ENCODE measurements at regions not wholly inside any gene's neighbourhood (a gene's known extent, or its start where the extent isn't known, plus 50 kb on each side); places are given as distances from the start of the nearest gene placed in this dataset.
"Not testable (repeated sequence)": the region's sequence is repeated elsewhere in the genome, so short reads cannot be mapped to it uniquely, and the experiment has no call there.

DNA sequence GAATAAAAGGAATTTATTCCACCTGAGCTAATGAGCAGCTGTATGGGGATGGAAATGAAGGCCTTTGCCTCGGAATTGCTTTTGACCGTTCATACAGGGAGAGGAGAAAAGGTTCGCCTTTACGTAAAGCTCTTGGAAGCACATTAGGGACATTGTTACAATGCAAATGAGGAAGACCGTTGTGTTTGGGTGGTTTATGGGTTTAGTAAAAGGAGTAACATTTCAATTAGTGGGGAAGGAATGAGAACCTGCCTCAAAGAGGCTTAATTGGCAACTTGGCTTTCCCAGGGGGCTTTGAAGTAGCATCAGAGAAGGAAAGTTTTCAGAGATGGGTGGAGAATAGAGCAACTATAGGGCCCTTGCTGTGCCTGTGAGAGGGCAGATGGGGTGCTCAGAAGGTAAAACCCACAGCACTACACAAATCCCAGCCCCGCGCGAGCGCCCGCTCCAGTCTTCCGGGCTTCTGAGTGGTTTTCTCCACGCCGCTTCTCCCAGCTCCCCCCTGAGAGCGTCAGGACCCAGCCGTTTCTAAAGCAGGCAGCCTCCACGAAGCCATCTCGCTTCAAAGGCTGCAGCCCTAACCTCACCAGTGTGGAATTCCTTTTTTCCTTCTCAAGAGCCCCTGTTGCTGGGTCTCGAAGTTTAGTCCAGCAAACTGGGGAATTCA lies 192.0 kb upstream of the HES1 start:
- no peak for DNase-seq (ENCODE audit: low read depth, low spot score)

DNA sequence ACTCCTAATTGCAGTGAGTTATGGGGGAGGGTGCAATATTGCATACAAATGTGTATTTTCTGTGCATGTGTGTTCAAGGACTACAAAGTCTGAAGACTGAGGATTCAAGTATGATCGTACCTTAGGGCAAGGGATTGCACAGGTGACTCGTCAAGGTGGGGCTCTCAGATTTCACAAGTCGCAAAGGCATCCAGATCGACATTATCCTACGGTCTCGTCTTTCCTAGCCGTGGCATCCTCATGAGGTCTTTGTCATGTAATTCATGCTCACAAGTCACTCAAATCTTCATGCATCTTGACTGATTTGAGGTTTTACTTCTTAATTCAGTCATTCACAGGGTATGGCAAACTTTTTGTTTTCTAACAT lies 191.4 kb upstream of the HES1 start:
- no peak overlapping the region for H3K27ac ChIP-seq

More for the DNA sequence above, 192.0 kb upstream of the HES1 start:
- H3K27ac ChIP-seq, result no peak overlapping the region

DNA sequence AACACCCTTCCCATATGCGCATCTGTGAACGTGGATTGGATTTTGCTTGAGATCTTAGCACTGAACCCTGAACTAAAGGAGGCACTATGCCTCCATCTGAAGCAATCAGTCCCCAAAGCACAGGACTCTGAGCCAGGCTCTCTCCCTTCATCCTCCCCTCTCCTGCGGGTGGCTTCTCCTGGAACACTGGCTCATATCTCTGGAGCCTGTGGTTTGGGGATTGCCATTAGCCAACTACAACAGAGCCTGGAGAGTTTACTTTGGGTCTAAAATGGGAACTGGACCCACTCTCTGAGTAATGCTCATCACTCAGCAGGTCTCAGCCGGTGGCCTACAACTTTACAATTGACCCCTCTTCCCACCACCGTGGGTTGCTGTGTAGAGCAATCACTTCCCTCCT lies 190.8 kb upstream of the HES1 start:
- no peak for DNase-seq (ENCODE audit: low read depth, low spot score)

More for the DNA sequence above, 191.4 kb upstream of the HES1 start:
- no peak for DNase-seq (ENCODE audit: low read depth, low spot score)

DNA sequence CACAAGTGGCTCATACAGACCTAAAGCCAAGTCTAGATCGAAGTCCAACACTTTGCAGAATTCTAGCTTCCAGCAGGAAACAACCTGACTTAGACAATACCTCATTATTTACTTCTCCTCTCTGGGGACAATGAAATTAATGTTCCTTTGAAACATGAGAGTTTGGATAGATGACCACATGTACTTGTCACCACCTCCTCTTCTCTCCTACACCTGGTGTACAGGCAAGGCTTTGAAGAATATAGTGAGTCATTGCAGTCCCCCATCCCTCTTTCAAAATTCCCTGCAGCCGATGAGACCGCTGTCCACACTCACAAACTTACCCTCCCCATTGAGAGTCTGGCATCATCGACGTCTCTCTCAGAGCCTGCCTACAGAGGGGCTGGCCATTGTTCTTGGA lies 189.0 kb upstream of the HES1 start:
- H3K27ac ChIP-seq, result no peak overlapping the region
- no peak for DNase-seq (ENCODE audit: low read depth, low spot score)

More for the DNA sequence above, 190.8 kb upstream of the HES1 start:
- H3K27ac ChIP-seq, result no peak overlapping the region

DNA sequence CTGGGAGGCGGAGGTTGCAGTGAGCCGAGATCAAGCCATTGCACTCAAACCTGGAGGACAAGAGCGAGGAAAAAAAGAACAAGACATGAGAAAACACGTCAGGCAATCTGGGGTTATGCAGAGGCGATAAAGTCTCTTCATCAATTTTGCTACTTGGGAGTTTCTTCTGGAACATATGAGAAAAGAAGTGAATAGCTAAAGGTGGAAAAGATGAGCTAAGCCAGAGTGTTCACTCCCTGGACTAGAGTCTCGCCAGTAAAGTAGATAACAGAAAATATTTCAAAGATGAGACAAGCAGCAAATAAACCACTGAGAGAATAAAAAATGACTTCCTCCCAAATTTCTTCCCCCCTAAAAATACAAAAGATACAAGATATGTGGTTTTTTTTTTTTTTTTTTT lies 188.4 kb upstream of the HES1 start:
- no peak for DNase-seq (ENCODE audit: low read depth, low spot score)
- H3K27ac ChIP-seq, result no peak overlapping the region

DNA sequence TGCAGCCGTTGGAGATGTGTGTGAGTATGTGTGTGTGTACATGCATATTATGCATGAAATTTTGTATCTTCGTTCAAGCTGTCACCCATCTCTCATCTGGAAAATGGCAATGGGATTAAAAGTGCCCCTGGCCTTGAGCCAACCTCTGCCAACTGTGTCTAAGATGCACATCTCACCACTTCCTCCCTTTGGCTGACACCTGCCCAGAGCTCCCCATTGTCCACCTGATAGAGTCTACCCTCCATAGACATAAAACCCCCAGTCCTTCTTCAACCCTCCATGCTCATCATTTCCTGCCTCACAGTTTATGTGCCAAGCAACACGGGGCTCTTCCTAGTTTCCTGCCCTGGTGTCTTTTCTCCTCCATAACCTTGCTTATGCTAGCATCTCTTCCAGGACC lies 187.5 kb upstream of the HES1 start:
- no peak for DNase-seq (ENCODE audit: low read depth, low spot score)
- no peak overlapping the region for H3K27ac ChIP-seq

DNA sequence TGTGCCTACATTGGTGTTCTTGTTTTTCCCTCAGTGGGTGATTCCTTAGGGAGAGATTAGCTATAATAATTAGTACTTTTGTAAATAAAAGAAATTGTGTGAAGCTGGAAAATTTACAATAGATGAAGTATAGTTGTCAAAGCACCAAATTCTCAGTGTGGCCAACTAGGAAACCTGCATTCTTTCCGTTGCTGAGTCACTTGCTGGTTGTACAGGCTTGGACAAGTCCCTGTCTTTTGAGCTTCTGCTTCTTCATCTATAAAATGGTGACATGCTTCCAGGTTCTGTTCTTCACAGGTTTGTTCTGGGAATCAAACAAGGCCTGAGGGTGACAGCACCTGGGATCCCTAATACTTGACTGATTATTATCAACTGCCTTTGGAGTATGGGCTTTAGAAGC lies 184.1 kb upstream of the HES1 start:
- peak overlapping the region; percentile 78 for H3K27ac ChIP-seq

DNA sequence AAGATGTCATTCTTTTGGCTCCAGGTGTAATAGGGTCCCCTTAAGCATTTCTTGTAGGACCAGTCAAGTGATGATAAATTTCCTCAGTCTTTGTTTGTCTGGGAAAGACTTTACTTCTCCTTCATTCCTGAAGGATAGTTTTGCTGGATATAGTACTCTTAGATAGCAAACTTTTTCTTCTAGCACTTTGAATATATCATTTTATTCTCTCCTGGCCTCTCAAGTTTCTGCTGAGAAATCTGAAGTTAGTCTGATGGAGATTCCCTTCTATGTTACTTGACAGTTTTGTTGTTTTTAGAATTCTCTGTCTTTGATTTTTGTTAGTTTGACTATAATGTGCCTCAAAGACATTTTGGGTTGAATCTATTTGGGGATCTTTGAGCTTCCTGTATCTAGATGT lies 181.2 kb upstream of the HES1 start:
- H3K27ac ChIP-seq, result no peak overlapping the region
- no peak for DNase-seq (ENCODE audit: low read depth, low spot score)

More for the DNA sequence above, 184.1 kb upstream of the HES1 start:
- DNase-seq (ENCODE audit: low read depth, low spot score), result peak; percentile 68

DNA sequence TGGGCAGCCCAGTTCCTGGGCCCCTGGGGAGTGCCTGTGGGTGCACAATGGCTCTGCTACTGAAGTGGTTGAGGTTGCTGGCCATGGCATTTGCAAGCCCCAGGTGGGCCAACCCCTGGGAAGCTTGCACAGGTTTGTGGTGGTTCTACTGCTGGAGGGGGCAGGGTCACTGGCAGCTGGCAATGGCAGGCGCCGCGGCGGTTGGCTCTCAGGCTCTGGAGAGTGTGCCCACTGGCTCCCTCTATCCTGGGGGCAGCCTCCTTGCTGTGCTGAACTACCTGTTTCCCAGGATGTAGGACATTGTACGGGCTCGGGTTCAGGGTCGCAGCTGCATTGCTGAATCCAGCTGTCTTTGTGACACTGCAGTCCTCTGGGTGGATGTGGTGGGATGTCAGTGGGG lies 180.2 kb upstream of the HES1 start:
- no peak overlapping the region for H3K27ac ChIP-seq
- no peak for DNase-seq (ENCODE audit: low read depth, low spot score)

DNA sequence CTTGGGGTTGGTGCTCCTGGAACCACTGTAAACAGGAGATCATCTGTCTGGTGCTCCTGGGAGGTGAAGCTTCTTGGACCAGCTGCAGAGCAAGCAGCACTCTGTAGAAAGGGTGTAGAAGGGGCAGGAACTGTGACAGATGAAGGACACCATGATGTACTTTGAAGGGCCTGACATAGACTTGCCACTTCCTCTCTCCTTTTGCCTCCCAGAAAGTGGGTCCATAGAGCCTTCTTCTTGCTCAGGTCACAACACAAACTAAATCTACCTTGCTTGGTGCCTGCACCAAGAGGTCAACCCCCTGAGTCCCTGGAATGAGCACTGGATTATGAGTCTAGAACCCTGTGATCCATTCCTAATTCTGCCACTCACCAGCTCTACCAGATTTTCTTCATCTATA lies 176.1 kb upstream of the HES1 start:
- no peak for DNase-seq (ENCODE audit: low read depth, low spot score)
- H3K27ac ChIP-seq, result peak overlapping the region; percentile 21

DNA sequence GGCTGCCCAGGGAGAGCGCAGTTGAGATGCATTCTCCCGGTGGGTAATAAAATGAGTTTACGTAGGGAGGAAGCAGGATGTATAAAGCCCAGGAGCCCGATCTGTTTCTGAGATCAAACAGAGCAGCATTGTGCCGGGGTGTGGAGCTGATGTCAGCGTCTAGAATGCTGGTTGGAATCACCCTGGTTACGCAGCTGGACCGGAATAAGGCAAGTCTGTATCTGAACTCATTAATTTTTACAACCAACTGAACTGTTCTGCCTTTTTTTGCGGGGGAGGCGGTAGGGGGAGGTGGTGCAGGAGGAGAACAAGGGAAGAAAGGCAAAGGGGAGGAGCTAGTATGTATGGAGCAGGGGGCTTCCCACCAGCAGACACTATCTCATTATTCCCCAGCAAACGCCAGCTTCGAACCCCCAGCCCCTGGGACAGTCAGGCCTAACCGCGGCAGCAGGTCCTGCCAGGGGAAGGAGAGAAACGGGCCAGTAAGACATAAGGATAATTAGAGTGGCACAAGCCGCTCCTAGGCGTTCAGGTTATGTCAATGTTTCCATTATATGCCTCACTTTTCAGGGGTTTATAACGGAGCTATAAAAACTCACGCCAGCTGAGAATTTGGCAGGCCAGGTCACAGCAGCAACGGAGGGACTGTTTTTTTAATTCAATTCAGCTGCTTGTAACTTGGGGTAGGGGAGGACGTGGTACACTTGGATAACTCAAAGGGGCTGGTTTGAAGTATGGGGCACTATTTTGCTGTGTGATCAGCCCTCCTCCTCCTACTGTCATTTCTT lies 175.3 kb upstream of the HES1 start:
- peak overlapping the region; percentile 21 for H3K27ac ChIP-seq
- DNase-seq (ENCODE audit: low read depth, low spot score), result peak; percentile 83

DNA sequence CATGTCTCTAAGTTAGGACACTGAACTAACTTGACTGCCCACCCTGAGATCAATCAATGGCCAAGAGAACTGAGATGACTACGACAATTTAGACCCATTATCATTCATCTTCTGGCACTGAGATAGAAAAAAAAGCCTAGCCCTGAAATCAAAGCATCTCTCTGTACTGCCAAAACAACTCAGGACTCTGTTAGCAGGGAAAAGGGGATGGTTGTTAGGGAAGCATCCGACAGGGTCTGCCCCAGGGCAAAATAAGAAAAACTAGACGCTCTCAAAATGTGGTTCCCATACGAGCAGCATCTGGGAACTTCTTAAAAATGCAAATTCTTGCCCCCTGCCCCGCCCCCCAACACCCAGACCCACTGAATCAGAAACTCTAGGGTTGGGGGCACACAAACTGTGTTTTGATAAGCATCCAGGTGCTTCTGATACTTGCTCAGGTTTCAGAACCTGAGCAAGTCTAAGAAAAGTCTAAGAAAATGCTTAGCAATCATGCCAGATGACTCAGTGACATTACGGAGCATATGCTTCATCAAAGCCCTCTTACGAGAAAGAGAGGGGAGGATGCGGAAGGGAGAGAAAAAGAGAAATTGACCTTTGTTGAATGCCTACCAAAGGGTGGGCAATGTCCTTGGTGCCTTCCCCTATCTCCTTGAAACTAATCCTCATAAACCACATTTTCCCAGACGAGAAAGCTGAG lies 172.8 kb upstream of the HES1 start:
- no peak for DNase-seq (ENCODE audit: low read depth, low spot score)

DNA sequence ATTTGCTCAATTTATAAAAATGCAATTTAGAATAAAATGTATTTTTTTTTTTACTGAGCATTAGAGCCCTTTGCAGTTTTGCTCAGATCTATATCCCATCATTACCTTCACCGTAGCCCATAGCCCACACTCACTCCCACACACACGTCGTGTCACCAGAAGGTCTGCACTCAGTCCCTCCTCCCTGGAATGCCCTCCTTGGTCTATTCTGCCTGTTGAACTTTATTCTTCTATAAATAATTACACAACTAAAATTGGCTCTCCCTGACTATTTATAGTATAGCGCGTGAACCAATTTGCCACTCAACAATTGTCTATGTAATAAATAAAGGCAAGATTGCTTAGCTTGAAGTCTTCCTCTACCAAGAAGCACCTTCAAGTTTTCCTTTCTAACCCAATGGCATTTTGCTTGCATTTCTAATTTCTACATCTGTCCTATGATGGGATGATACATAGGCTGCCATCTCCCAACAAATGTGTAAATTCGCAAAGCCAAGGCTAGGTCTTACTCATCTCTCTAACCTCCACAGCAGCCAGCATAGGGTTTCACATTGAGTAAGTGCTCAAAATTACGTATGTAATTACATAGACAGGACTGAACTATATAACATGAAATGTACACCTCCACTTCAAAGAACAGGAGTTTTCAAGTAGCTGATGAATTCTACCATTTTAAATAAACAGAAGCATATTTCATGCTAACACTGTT lies 172.0 kb upstream of the HES1 start:
- no peak for DNase-seq (ENCODE audit: low read depth, low spot score)
- no peak overlapping the region for H3K27ac ChIP-seq

More for the DNA sequence above, 172.8 kb upstream of the HES1 start:
- no peak overlapping the region for H3K27ac ChIP-seq

DNA sequence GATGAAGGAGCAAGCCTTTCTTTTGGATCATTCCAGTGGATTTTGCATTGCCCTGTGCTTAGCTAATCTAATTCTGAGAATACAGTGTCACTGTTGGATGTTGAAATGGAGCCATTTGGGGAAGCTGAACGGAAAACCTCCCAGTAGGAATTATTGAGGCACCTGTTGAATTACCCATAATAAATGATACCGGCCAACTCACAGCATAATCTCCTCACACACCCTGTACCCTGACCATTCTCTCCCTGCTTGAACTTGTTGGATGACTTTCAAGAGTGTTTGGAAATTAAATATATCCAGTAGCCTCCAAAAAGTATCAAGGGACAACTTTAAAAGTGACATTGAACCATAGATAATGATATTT lies 171.4 kb upstream of the HES1 start:
- no peak overlapping the region for H3K27ac ChIP-seq

DNA sequence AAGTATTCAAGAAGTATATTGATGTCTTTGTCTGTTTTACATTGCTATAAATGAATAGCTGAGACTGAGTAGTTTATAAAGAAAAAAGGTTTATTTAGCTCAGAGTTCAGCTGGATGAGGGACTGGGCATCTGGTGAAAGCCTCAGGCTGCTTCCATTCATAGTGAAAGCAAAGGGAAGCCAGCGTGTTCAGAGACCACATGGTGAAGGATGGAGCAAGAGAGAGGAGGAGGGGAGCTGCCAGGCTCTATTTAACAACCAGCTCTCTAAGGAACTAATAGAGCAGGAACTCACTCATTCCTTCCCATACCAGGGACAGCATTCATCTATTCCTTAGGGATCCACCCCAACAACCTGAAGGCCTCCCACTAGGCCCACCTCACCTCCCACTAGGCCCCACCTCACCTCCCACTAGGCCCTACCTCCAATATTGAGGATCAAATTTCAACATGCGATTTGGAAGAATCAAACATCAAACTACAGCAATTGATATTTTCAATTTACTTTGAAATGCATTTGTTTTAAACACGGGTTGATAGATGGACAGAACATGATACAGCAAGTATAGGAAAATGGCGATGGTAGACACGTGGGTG lies 167.5 kb upstream of the HES1 start:
- no peak for DNase-seq (ENCODE audit: low read depth, low spot score)
- no peak overlapping the region for H3K27ac ChIP-seq

More for the DNA sequence above, 171.4 kb upstream of the HES1 start:
- DNase-seq (ENCODE audit: low read depth, low spot score), result no peak

DNA sequence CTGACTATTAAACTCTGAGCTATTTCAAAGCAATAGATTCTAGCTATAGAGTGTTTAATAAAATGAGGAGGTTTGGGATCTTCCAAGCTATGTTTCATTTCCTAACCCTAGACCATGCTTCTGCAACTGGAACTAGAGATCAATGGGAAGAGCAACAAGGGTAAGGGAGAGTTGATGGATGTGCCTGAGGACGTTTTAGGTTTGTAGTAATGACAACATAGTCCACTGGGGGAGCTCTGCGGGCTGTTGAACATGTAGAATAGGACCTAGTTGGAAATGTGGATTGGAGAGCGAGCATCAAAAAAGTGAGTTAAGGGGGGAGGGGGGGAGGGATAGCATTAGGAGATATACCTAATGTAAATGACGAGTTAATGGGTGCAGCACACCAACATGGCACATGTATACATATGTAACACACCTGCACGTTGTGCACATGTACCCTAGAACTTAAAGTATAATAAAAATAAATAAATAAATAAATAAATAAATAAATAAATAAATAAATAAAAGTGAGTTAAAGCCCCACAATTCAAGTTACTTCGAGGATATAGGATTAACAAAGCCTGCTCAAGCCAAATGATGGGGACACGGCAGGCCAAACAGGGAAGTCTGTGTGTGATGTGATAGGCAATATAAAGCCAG lies 165.7 kb upstream of the HES1 start:
- not testable (repeated sequence) for DNase-seq (ENCODE audit: low read depth, low spot score)
- peak overlapping the region; percentile 9 for H3K27ac ChIP-seq

DNA sequence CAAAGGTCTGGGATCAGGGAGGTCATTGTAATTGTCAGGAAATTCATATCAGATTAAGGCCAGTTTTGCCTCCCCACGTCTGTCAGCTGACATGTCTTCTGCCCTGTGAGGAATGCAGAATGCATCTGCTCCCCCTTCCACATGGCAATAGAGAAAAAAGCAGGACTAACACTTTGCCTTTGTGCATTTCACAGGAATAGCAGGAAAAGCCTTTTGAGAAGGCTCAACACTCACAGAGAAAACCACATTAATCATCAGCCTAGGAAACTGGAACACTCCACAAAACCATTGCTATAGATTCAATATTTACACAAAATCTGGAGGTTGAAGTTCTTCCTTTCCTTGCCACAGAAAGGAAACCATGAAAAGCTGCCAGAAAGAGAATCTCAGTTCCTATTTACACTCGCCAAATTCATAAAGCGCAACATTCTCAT lies 165.2 kb upstream of the HES1 start:
- H3K27ac ChIP-seq, result peak overlapping the region; percentile 9
- DNase-seq (ENCODE audit: low read depth, low spot score), result no peak

DNA sequence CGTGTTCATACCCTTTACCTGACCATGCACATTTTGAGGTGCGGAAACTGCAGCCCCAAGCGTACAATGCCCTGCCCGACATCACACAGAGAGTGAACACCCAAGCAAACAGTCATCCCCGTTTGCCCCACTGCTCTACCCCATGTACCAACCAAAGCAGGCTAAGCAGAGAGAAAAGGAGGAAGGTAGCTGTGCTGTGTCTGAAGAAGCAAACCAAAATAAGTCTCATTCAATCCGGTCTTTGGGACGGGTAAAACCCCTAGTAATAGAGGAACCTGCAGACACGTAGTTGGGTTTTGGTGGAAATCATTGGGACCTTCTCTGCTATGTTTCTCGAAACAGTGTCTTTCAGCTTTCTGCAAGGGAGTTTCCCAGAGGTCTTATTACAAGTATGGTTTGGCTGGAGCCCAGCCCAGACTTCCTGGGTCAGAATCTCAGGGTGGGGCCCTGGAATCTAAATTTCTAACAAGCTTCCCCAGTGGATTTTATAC lies 164.6 kb upstream of the HES1 start:
- peak overlapping the region; percentile 9 for H3K27ac ChIP-seq

DNA sequence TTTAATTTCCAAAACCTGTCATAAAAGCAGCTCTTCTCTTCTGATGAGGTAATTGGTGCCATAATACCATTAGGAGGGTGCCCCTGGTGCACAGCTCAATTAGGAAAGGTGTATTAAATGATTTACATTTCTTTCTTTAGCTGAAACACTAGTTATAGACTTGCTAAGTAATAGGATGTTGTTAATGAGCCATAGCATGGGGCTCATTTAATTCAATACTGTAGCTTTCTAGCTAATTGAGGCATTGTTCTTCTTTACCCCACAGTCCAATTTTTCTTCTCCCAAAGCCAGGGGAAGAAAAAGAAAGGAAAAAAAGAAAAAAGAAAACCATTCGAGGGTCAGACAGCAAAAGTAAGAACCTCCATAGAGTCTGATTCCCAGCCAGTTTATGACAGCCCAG lies 164.0 kb upstream of the HES1 start:
- H3K27ac ChIP-seq, result peak overlapping the region; percentile 9
- no peak for DNase-seq (ENCODE audit: low read depth, low spot score)

More for the DNA sequence above, 164.6 kb upstream of the HES1 start:
- DNase-seq (ENCODE audit: low read depth, low spot score), result no peak

DNA sequence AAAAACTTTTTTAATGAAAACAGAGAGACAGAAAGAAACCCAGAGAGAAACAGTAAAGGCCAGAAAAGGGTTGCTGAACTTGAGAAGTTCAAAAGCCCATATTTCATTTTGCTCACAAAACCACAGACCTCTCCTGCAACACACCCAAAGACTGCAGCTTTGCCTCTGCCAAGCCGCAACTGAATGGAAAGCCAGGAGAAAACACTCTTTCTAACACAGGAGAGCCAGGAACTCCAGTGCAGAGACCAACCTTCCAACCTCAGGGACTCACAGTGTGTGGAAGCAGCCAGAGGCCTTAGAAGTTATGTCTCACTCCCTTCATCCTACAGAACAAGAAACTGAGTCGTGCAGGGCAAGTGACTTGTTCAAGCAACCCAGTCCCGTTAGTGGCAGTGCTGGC lies 163.1 kb upstream of the HES1 start:
- H3K27ac ChIP-seq, result no peak overlapping the region
- no peak for DNase-seq (ENCODE audit: low read depth, low spot score)

Measured in epithelial cell of prostate (primary cell).